Spleen (tissue), 11 donors: ENCODE measurements at regions not wholly inside any gene's neighbourhood (a gene's known extent, or its start where the extent isn't known, plus 50 kb on each side); places are given as distances from the start of the nearest gene placed in this dataset.
"Not testable (repeated sequence)": the region's sequence is repeated elsewhere in the genome, so short reads cannot be mapped to it uniquely, and the experiment has no call there.

ENCODE experiments used
- DNase-seq: peaks from one replicate; pipeline ENCODE4 v3.0.0-alpha.2; 2020
- H3K27ac ChIP-seq, 8 donors: fragments of 200-600 bp; sonication (generic) in 7 of 8; 1 replicate in 4 of 8; 2 replicates in 4 of 8; pipeline versions ENCODE4 v1.5.0 to v1.8.0; 2016 to 2021; ENCODE audit warnings: inconsistent platforms in 4 of 8, mild to moderate bottlenecking in 4 of 8, moderate library complexity in 1 of 8
- H3K27me3 ChIP-seq, 7 donors: fragments of 200-600 bp; sonication (generic) in 6 of 7; replicated peaks in 1 of 7; 1 replicate in 4 of 7; 2 replicates in 3 of 7; pipeline versions ENCODE4 v1.5.0 to v1.8.0; 2016 to 2021; ENCODE audit warnings: inconsistent platforms in 3 of 7, mild to moderate bottlenecking in 1 of 7
- H3K36me3 ChIP-seq, 6 donors: fragments of 200-600 bp; sonication (generic) in 5 of 6; 1 replicate in 4 of 6; 2 replicates in 2 of 6; pipeline versions ENCODE4 v1.5.0 to v1.8.0; 2016 to 2021; ENCODE audit warnings: inconsistent platforms in 2 of 6
- H3K4me1 ChIP-seq, 6 donors: fragments of 200-600 bp; sonication (generic) in 5 of 6; 1 replicate in 3 of 6; 2 replicates in 3 of 6; pipeline versions ENCODE4 v1.5.0 to v1.8.0; 2016 to 2021; ENCODE audit warnings: inconsistent platforms in 3 of 6
- H3K4me3 ChIP-seq, 8 donors: fragments of 200-600 bp; sonication (generic) in 7 of 8; 1 replicate in 4 of 8; 2 replicates in 4 of 8; pipeline versions ENCODE4 v1.5.0 to v1.8.0; 2016 to 2021; ENCODE audit warnings: inconsistent platforms in 4 of 8, mild to moderate bottlenecking in 4 of 8, moderate library complexity in 2 of 8
- H3K9me3 ChIP-seq, 8 donors: fragments of 200-600 bp; sonication (generic) in 7 of 8; 1 replicate in 4 of 8; 2 replicates in 4 of 8; pipeline versions ENCODE4 v1.5.0 to v1.8.0; 2016 to 2021; ENCODE audit warnings: inconsistent platforms in 4 of 8
- POLR2A ChIP-seq, 3 donors: fragments of 450-650 bp; IDR thresholded peaks; one replicate each; pipeline ENCODE4 v1.5.1; 2017; ENCODE audit warnings: antibody characterized with exemption in 3 of 3, mild to moderate bottlenecking in 1 of 3
- POLR2AphosphoS5 ChIP-seq, 3 donors: sonication (generic); formaldehyde crosslinking; IDR thresholded peaks; one replicate each; pipeline ENCODE4 v1.5.1; 2017; ENCODE audit warnings: antibody characterized with exemption in 3 of 3
- WGBS, 5 donors: extraction: QIAGEN DNeasy Blood & Tissue Kit in 3 of 5; methylation state at CpG; one replicate each; pipeline versions ENCODE4 v1.1.5 to v1.1.7; 2013 to 2018; 5-methylcytosine and 5-hydroxymethylcytosine counted together
- intact Hi-C: fragments of 100-400 bp; cut with DNase I; formaldehyde crosslinking; loops from one replicate; pipeline ENCODE4 v1.15.0; 2023; ENCODE audit warnings: low total_unique reads
- TF ChIP-seq, protein P1 (sequence below), 11 experiments: fragments of 200-600 bp in 7 of 11; fragments of 450-650 bp in 4 of 11; sonication (generic) in 4 of 11; IDR thresholded peaks in 8 of 11; conservative IDR thresholded peaks in 3 of 11; 1 replicate in 7 of 11; 2 replicates in 4 of 11; pipeline versions ENCODE4 v1.4.0 to v1.8.0; 2016 to 2021; ENCODE audit warnings: antibody characterized with exemption in 11 of 11, inconsistent platforms in 4 of 11, mild to moderate bottlenecking in 1 of 11
- donor health status: healthy with polysubstance abuse.
- donor health status: DM: no; HTN: no; CAD: no; lungs with moderate emphysema.
- donor health status: DM: no; HTN: no; CAD: no.
- donor health status: Bipolar disorder and iron deficiency.
- donor health status: healthy.
- donor health status: DM: no; HTN: no; CAD: no.
- donor health status: DM: yes; HTN: yes; CAD: no.

DNA sequence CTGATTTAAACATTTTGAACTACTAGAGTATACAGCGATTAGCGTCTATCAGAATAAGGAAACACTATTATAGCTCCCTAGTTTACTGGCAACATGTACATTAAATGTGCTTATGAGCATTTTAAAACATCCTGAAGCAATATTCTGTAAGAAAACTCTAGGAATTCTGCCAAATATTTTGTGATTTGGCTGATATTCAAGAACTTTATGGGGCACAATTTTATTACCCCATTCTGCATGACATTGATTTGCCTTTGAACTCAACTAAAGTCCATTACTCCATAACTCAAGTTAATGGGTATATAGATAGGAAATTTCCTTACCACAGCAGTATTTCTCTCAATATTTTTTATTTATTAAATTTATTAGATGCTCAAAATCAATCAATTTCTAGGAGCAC lies 369.9 kb upstream of the KCND2 start:
- intact Hi-C loops, result no loop called here
- H3K27me3 ChIP-seq, result no peaks in the 10 kb centered on the region
- no peaks in the 10 kb centered on the region for H3K36me3 ChIP-seq
- H3K4me1 ChIP-seq, result no peaks in the 10 kb centered on the region
- H3K9me3 ChIP-seq, result peaks cover 0 to 12% (median 2%) of the 10 kb centered on the region in 8 donors
- no peak for DNase-seq
- H3K27ac ChIP-seq, result no peak overlapping the region
- H3K4me3 ChIP-seq, result no peak overlapping the region
- WGBS, 5 donors, result 80 to 92% (median 82%) methylated on average over 2 of the region's 2 CpGs
- TF ChIP-seq, protein P1, sequence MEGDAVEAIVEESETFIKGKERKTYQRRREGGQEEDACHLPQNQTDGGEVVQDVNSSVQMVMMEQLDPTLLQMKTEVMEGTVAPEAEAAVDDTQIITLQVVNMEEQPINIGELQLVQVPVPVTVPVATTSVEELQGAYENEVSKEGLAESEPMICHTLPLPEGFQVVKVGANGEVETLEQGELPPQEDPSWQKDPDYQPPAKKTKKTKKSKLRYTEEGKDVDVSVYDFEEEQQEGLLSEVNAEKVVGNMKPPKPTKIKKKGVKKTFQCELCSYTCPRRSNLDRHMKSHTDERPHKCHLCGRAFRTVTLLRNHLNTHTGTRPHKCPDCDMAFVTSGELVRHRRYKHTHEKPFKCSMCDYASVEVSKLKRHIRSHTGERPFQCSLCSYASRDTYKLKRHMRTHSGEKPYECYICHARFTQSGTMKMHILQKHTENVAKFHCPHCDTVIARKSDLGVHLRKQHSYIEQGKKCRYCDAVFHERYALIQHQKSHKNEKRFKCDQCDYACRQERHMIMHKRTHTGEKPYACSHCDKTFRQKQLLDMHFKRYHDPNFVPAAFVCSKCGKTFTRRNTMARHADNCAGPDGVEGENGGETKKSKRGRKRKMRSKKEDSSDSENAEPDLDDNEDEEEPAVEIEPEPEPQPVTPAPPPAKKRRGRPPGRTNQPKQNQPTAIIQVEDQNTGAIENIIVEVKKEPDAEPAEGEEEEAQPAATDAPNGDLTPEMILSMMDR (IDR thresholded peaks at IDR 0.05 in 8 of 11, conservative IDR thresholded peaks at IDR 0.05 in 3 of 11), result no peak
- TF ChIP-seq POLR2AphosphoS5 (IDR thresholded peaks at IDR 0.05), result no peak
- no peak for TF ChIP-seq POLR2A (IDR thresholded peaks at IDR 0.05)

DNA sequence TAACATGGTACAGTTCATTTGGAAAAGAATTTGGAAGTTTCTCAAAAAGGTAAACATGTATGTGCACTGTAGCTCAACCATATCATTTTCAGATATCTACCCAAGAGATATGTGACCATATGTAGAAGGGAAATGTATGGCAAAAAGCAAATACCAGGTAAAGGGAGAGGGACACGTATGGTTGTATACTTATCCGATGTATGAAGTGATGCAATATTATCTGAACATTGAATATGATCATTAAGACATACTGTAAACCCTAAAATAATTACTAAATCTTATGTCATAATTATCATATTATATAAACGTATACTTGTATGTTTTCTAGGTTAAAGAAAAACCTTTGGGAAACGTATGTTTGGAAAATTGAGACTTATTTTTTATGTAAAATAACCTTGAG lies 367.5 kb upstream of the KCND2 start:
- Histone ChIP-seq H3K27me3 (no peaks in the 10 kb centered on the region), H3K27ac (no peak overlapping the region), H3K4me3 (no peak overlapping the region), H3K4me1 (no peaks in the 10 kb centered on the region), H3K36me3 (no peaks in the 10 kb centered on the region), H3K9me3 (peaks cover 0 to 18% (median 10%) of the 10 kb centered on the region in 8 donors)
- no peak for DNase-seq
- WGBS, 5 donors, result 79 to 84% (median 81%) methylated on average over 4 of the region's 4 CpGs
- intact Hi-C loops, result no loop called here
- no peak for TF ChIP-seq POLR2AphosphoS5 (IDR thresholded peaks at IDR 0.05)
- TF ChIP-seq, protein P1 (IDR thresholded peaks at IDR 0.05 in 8 of 11, conservative IDR thresholded peaks at IDR 0.05 in 3 of 11), result no peak
- no peak for TF ChIP-seq POLR2A (IDR thresholded peaks at IDR 0.05)

DNA sequence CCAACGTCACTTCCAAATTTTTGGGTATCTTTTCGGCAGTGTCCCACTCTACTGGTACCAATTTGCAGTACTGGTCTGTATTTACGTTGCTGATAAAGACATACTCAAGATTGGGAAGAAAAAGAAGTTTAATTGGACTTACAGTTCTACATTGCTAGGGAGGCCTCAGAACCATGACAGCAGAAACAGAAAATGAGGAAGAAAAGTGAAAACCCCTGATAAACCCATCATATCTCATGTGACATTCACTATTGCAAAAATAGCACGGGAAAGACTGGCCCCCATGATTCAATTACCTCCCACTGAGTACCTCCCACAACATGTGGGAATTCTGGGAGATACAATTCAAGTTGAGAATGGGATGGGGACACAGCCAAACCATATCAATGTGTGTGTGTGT lies 364.0 kb upstream of the KCND2 start:
- no peak for DNase-seq
- TF ChIP-seq POLR2A (IDR thresholded peaks at IDR 0.05), result no peak
- no peak for TF ChIP-seq POLR2AphosphoS5 (IDR thresholded peaks at IDR 0.05)
- TF ChIP-seq, protein P1 (IDR thresholded peaks at IDR 0.05 in 8 of 11, conservative IDR thresholded peaks at IDR 0.05 in 3 of 11), result no peak
- H3K9me3 ChIP-seq, result peaks cover 0 to 28% (median 19%) of the 10 kb centered on the region in 8 donors
- whole genome bisulfite sequencing, 5 donors, result 76 to 85% (median 80%) methylated on average over 4 of the region's 4 CpGs
- H3K27me3 ChIP-seq, result no peaks in the 10 kb centered on the region
- no peak overlapping the region for H3K4me3 ChIP-seq
- no peaks in the 10 kb centered on the region for H3K4me1 ChIP-seq
- H3K27ac ChIP-seq, result no peak overlapping the region
- no peaks in the 10 kb centered on the region for H3K36me3 ChIP-seq
- intact Hi-C loops, result no loop called here

DNA sequence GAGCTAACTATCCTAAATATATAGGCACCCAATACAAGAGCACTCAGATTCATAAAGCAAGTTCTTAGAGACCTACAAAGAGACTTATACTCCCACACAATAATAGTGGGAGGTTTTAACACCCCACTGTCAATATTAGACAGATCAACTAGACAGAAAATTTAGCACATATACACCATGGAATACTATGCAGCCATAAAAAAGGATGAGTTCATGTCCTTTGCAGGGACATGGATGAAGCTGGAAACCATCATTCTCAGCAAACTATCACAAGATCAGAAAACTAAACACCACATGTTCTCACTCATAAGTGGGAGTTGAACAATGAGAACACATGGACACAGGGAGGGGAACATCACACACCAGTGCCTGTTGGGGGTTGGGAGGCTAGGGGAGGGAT lies 358.9 kb upstream of the KCND2 start:
- H3K4me3 ChIP-seq, DNase-seq, H3K4me1 ChIP-seq, H3K36me3 ChIP-seq, H3K27me3 ChIP-seq, intact Hi-C loops, H3K27ac ChIP-seq: not testable (repeated sequence)
- peaks cover 0 to 45% (median 28%) of the 10 kb centered on the region in 8 donors for H3K9me3 ChIP-seq

DNA sequence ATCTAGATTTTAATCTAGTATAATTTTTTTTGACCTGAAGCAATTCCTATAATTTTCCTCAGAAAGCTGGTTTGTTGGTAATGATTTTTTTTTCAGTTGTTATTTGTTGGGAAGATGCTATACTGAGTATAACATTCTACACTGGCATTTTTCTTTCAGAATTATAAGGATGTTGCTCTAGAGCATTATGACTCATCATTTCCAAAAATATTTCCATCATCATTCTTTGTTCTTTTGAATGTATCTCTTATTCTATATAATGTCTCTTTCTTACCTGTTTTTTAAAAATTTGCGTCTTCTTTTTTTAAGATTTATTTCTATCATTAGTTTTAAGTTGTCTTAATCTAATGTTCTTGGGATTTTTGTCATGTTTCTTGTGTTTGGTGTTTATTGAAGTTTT lies 356.5 kb upstream of the KCND2 start:
- Histone ChIP-seq H3K4me1 (no peaks in the 10 kb centered on the region), H3K27ac (no peak overlapping the region), H3K27me3 (no peaks in the 10 kb centered on the region), H3K9me3 (peaks cover 0 to 36% (median 21%) of the 10 kb centered on the region in 8 donors), H3K4me3 (no peak overlapping the region), H3K36me3 (no peaks in the 10 kb centered on the region)
- WGBS, 5 donors, result 89 to 96% (median 93%) methylated on average over 1 of the region's 1 CpG
- TF ChIP-seq POLR2AphosphoS5 (IDR thresholded peaks at IDR 0.05) (no peak), POLR2A (IDR thresholded peaks at IDR 0.05) (no peak)
- TF ChIP-seq, protein P1 (IDR thresholded peaks at IDR 0.05 in 8 of 11, conservative IDR thresholded peaks at IDR 0.05 in 3 of 11), result no peak
- intact Hi-C loops, result no loop called here
- DNase-seq, result no peak
